ENCODE measurements at regions not wholly inside any gene's neighbourhood (a gene's known extent, or its start where the extent isn't known, plus 50 kb on each side); places are given as distances from the start of the nearest gene placed in this dataset.

GRCh38 chr11:98495601-98496000 lies 525.1 kb upstream of the CNTN5 start:
- Histone ChIP-seq H3K36me3 (ENCODE audit: control insufficient read depth, low read length) (no peaks in the 10 kb centered on the region), H3K27me3 (ENCODE audit: control insufficient read depth, low read length) (no peaks in the 10 kb centered on the region), H3K4me2 (ENCODE audit: low read length) (no peak overlapping the region), H3K9me3 (ENCODE audit: control insufficient read depth, insufficient read depth, low read length) (no peaks in the 10 kb centered on the region), H3K79me2 (ENCODE audit: control insufficient read depth, low read length) (no peaks in the 10 kb centered on the region), H3K4me3 (ENCODE audit: low read length) (no peak overlapping the region), H3K9me2 (replicated peaks; ENCODE audit: control insufficient read depth, low read length) (no peaks in the 10 kb centered on the region), H4K20me1 (ENCODE audit: control insufficient read depth, insufficient read depth, low read depth, low read length) (no peaks in the 10 kb centered on the region), H3K4me1 (ENCODE audit: control insufficient read depth, low read length) (no peaks in the 10 kb centered on the region), H3F3A (ENCODE audit: control insufficient read depth, insufficient read depth) (no peaks in the 10 kb centered on the region), H3K27ac (ENCODE audit: low read depth, low read length) (no peak overlapping the region)
- TF ChIP-seq CTCF (IDR thresholded peaks at IDR 0.05; ENCODE audit: low read depth, low read length, poor library complexity, severe bottlenecking) (no peak), EZH2phosphoT487 (IDR thresholded peaks at IDR 0.05; ENCODE audit: borderline replicate concordance, low read length) (no peak)

- Histone ChIP-seq H3K79me2 (ENCODE audit: control insufficient read depth, low read length) (no peaks in the 10 kb centered on the region), H3K27me3 (ENCODE audit: control insufficient read depth, low read length) (no peaks in the 10 kb centered on the region), H4K20me1 (ENCODE audit: control insufficient read depth, insufficient read depth, low read depth, low read length) (no peaks in the 10 kb centered on the region), H3K4me3 (ENCODE audit: low read length) (no peak overlapping the region), H3K27ac (ENCODE audit: low read depth, low read length) (no peak overlapping the region), H3K4me2 (ENCODE audit: low read length) (no peak overlapping the region), H3K9me2 (replicated peaks; ENCODE audit: control insufficient read depth, low read length) (no peaks in the 10 kb centered on the region), H3K4me1 (ENCODE audit: control insufficient read depth, low read length) (no peaks in the 10 kb centered on the region), H3K36me3 (ENCODE audit: control insufficient read depth, low read length) (no peaks in the 10 kb centered on the region), H3K9me3 (ENCODE audit: control insufficient read depth, insufficient read depth, low read length) (no peaks in the 10 kb centered on the region), H3F3A (ENCODE audit: control insufficient read depth, insufficient read depth) (no peaks in the 10 kb centered on the region)
- no peak for TF ChIP-seq EZH2phosphoT487 (IDR thresholded peaks at IDR 0.05; ENCODE audit: borderline replicate concordance, low read length)
- no peak for TF ChIP-seq CTCF (IDR thresholded peaks at IDR 0.05; ENCODE audit: low read depth, low read length, poor library complexity, severe bottlenecking)
Measured at GRCh38 chr11:98507208-98507607, 513.5 kb upstream of the CNTN5 start.

- TF ChIP-seq EZH2phosphoT487 (IDR thresholded peaks at IDR 0.05; ENCODE audit: borderline replicate concordance, low read length) (no peak), CTCF (IDR thresholded peaks at IDR 0.05; ENCODE audit: low read depth, low read length, poor library complexity, severe bottlenecking) (no peak)
- H3K36me3 ChIP-seq (ENCODE audit: control insufficient read depth, low read length) = no peaks in the 10 kb centered on the region
- H3K9me3 ChIP-seq (ENCODE audit: control insufficient read depth, insufficient read depth, low read length) = no peaks in the 10 kb centered on the region
- no peaks in the 10 kb centered on the region for H3K79me2 ChIP-seq (ENCODE audit: control insufficient read depth, low read length)
- no peak overlapping the region for H3K27ac ChIP-seq (ENCODE audit: low read depth, low read length)
- no peaks in the 10 kb centered on the region for H3K4me1 ChIP-seq (ENCODE audit: control insufficient read depth, low read length)
- H3K9me2 ChIP-seq (replicated peaks; ENCODE audit: control insufficient read depth, low read length) = no peaks in the 10 kb centered on the region
- H3K4me2 ChIP-seq (ENCODE audit: low read length) = no peak overlapping the region
- no peaks in the 10 kb centered on the region for H3F3A ChIP-seq (ENCODE audit: control insufficient read depth, insufficient read depth)
- H4K20me1 ChIP-seq (ENCODE audit: control insufficient read depth, insufficient read depth, low read depth, low read length) = no peaks in the 10 kb centered on the region
- no peaks in the 10 kb centered on the region for H3K27me3 ChIP-seq (ENCODE audit: control insufficient read depth, low read length)
- no peak overlapping the region for H3K4me3 ChIP-seq (ENCODE audit: low read length)
Measured at GRCh38 chr11:98512938-98513337, 507.8 kb upstream of the CNTN5 start.

- no peak overlapping the region for H3K27ac ChIP-seq (ENCODE audit: low read depth, low read length)
- H4K20me1 ChIP-seq (ENCODE audit: control insufficient read depth, insufficient read depth, low read depth, low read length) = no peaks in the 10 kb centered on the region
- no peaks in the 10 kb centered on the region for H3K9me2 ChIP-seq (replicated peaks; ENCODE audit: control insufficient read depth, low read length)
- H3K79me2 ChIP-seq (ENCODE audit: control insufficient read depth, low read length) = no peaks in the 10 kb centered on the region
- H3K4me3 ChIP-seq (ENCODE audit: low read length) = no peak overlapping the region
- H3K27me3 ChIP-seq (ENCODE audit: control insufficient read depth, low read length) = no peaks in the 10 kb centered on the region
- no peak overlapping the region for H3K4me2 ChIP-seq (ENCODE audit: low read length)
- TF ChIP-seq EZH2phosphoT487 (IDR thresholded peaks at IDR 0.05; ENCODE audit: borderline replicate concordance, low read length) = no peak
- TF ChIP-seq CTCF (IDR thresholded peaks at IDR 0.05; ENCODE audit: low read depth, low read length, poor library complexity, severe bottlenecking) = no peak
- H3F3A ChIP-seq (ENCODE audit: control insufficient read depth, insufficient read depth) = no peaks in the 10 kb centered on the region
- H3K36me3 ChIP-seq (ENCODE audit: control insufficient read depth, low read length) = no peaks in the 10 kb centered on the region
- no peaks in the 10 kb centered on the region for H3K9me3 ChIP-seq (ENCODE audit: control insufficient read depth, insufficient read depth, low read length)
- H3K4me1 ChIP-seq (ENCODE audit: control insufficient read depth, low read length) = no peaks in the 10 kb centered on the region
Measured at GRCh38 chr11:98531576-98531975, 489.2 kb upstream of the CNTN5 start.
